ENCODE measurements at regions not wholly inside any gene's neighbourhood (a gene's known extent, or its start where the extent isn't known, plus 50 kb on each side); places are given as distances from the start of the nearest gene placed in this dataset.

- no peak for DNase-seq
These were observed 333.9 kb upstream of the TBC1D5 start for GRCh38 chr3:18076301-18076700.

- no peak for DNase-seq
These were observed 333.4 kb upstream of the TBC1D5 start for GRCh38 chr3:18075799-18076198.

GRCh38 chr3:18071833-18072232 lies 329.4 kb upstream of the TBC1D5 start:
- no peak for DNase-seq

DNA sequence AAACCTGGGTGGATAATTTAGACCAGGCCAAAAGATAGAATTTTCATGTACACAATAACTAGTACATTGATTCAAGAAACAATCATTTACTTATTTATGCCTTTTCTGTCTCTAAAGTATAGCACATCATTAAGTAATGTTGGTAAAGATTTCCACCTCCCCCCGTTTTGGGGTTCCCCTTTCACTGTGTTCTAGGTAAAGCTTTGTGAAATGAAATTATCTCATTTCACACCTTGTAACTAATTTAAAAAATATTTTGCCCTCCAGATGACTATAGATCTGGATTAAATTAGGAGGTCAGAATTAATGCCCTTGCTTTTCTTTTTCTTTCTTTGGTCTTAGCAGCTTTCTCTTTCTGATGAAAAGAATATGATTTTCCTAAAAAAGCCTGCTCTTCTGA lies 328.5 kb upstream of the TBC1D5 start:
- DNase-seq: no peak

- DNase-seq: no peak
These were observed 327.8 kb upstream of the TBC1D5 start for GRCh38 chr3:18070231-18070630.

GRCh38 chr3:18069568-18069967 lies 327.1 kb upstream of the TBC1D5 start:
- no peak for DNase-seq

GRCh38 chr3:18066899-18067582 lies 324.6 kb upstream of the TBC1D5 start:
- DNase-seq: no peak

GRCh38 chr3:18064586-18064985 lies 322.2 kb upstream of the TBC1D5 start:
- no peak for DNase-seq

DNA sequence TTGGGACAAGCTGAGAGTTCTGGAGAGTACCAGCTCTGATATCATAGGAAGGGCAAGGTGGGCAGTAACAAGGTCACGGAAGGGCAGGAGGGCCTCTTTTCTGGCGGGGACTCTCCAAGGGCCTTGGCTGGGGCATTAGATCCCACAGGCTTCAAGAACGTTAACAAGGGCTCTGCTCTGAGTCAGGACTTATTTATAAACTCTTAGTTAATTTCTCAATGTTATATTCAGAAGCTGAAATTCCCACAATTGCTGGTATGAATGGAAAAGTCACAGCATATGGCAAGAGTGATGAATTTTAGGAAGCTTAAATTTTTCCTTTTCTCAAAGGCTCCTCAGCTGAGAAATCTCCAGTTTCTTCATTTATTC lies 320.2 kb upstream of the TBC1D5 start:
- no peak for DNase-seq

- DNase-seq: no peak
These were observed 319.6 kb upstream of the TBC1D5 start for GRCh38 chr3:18061737-18062656.

GRCh38 chr3:18058666-18059065 lies 316.2 kb upstream of the TBC1D5 start:
- no peak for DNase-seq

- no peak for DNase-seq
These were observed 315.1 kb upstream of the TBC1D5 start for GRCh38 chr3:18057471-18058091.

GRCh38 chr3:18054625-18055024 lies 312.2 kb upstream of the TBC1D5 start:
- no peak for DNase-seq

DNA sequence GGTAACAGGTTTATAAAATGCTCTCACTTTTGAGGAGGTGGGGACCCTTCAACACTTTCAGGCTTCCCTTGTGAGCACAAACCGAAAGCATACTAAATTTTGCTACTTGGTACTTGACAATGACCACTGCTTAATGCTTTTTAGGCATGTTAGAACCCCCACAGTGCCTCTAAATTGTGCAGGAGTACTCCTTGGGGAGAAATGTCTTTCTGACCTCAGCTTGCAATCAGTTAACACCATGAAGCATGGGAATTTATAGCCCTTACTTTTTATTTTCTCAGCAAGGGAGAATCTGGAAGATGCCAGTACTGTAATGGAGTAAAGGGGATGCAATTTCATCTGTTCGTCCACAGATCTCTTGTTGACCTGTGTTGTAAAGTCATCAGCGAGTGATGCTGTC lies 308.9 kb upstream of the TBC1D5 start:
- no peak for DNase-seq

- DNase-seq: no peak
These were observed 306.7 kb upstream of the TBC1D5 start for GRCh38 chr3:18049096-18049495.

- no peak for DNase-seq
These were observed 304.6 kb upstream of the TBC1D5 start for GRCh38 chr3:18047052-18047451.

GRCh38 chr3:18046131-18046915 lies 303.9 kb upstream of the TBC1D5 start:
- DNase-seq: no peak

DNA sequence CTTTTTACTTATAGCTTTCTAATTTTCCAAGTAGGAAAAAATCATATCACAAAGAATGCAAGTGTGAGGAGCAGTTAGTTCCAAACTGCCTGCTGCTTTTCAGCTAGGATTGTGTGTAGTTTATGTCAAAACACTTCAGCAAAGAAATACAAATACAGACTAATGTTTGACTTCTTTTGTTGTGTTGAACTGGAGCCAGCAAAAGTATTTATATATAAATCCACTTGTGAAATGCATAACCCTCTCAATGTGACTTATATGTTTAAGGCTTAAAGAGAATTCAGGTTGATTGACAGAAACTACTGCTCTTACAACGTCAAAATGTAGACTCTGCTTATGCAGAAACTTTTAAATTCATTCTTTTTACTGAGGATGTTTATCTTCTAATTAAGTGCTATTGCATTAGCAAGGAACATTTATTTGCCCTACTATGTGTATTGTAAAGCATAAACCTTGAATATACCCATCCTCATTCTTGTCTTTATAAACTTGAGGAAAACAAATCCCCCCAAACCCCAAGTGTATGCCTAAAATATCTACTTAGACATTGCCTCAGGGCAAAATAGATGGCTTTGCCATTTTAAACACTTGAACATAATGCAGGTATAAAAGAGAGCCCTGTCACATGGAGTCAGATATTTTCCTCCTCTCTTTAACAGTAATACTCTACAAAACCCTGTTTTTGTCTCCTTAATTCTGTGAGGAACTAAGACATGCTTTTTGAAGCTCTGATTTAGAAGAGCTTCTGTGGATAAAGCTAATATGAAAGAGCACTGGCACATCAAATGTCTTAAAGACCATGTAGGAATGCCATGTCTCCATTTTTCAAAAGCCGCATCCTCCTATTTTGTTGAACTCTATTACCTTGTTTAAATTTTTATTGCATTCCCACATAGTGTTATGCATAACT lies 302.8 kb upstream of the TBC1D5 start:
- no peak for DNase-seq

- DNase-seq: no peak
These were observed 301.8 kb upstream of the TBC1D5 start for GRCh38 chr3:18044191-18044590.

- no peak for DNase-seq
These were observed 294.0 kb upstream of the TBC1D5 start for GRCh38 chr3:18036450-18036815.

GRCh38 chr3:18035641-18036449 lies 293.4 kb upstream of the TBC1D5 start:
- DNase-seq: no peak
